IPS-18c (cell line): ENCODE measurements at regions not wholly inside any gene's neighbourhood (a gene's known extent, or its start where the extent isn't known, plus 50 kb on each side); places are given as distances from the start of the nearest gene placed in this dataset.
"Not testable (repeated sequence)": the region's sequence is repeated elsewhere in the genome, so short reads cannot be mapped to it uniquely, and the experiment has no call there.

Experiments used
- H3K4me3 ChIP-seq: 2 replicates; pipeline ENCODE4 v1.7.0; 2013; ENCODE audit warnings: low read depth, mild to moderate bottlenecking, low read length, moderate library complexity; ENCODE audit not compliant: insufficient read depth
- H3K9me3 ChIP-seq: one replicate; pipeline ENCODE4 v1.6.1; 2013; ENCODE audit warnings: mild to moderate bottlenecking, low read length, moderate library complexity; ENCODE audit not compliant: control insufficient read depth, insufficient read depth

GRCh38 chr13:75194717-75195462 is 287.1 kb downstream of the TBC1D4 start:
- no peaks in the 10 kb centered on the region for H3K9me3 ChIP-seq
- H3K4me3 ChIP-seq, result no peak overlapping the region

- H3K4me3 ChIP-seq, result no peak overlapping the region
- H3K9me3 ChIP-seq, result peaks cover 3% of the 10 kb centered on the region
These were observed 295.6 kb downstream of the TBC1D4 start for GRCh38 chr13:75186379-75186778.

GRCh38 chr13:75181906-75182305 is 300.1 kb downstream of the TBC1D4 start:
- H3K9me3 ChIP-seq, result peaks cover 3% of the 10 kb centered on the region
- H3K4me3 ChIP-seq, result no peak overlapping the region

- no peak overlapping the region for H3K4me3 ChIP-seq
- peaks cover 3% of the 10 kb centered on the region for H3K9me3 ChIP-seq
These were observed 301.0 kb downstream of the TBC1D4 start for GRCh38 chr13:75180805-75181455.

- Histone ChIP-seq H3K9me3 (no peaks in the 10 kb centered on the region), H3K4me3 (no peak overlapping the region)
These were observed 303.5 kb downstream of the TBC1D4 start for GRCh38 chr13:75178436-75178835.

GRCh38 chr13:75175575-75175974 is 306.4 kb downstream of the TBC1D4 start:
- peaks cover 2% of the 10 kb centered on the region for H3K9me3 ChIP-seq
- H3K4me3 ChIP-seq, result no peak overlapping the region

- not testable (repeated sequence) for H3K4me3 ChIP-seq
These were observed 306.9 kb downstream of the TBC1D4 start for GRCh38 chr13:75175097-75175496.

GRCh38 chr13:75174481-75174880 is 307.5 kb downstream of the TBC1D4 start:
- H3K9me3 ChIP-seq, result peaks cover 2% of the 10 kb centered on the region
- no peak overlapping the region for H3K4me3 ChIP-seq

More at GRCh38 chr13:75175097-75175496, 306.9 kb downstream of the TBC1D4 start:
- not testable (repeated sequence) for H3K9me3 ChIP-seq

GRCh38 chr13:75173457-75174356 is 308.3 kb downstream of the TBC1D4 start:
- H3K4me3 ChIP-seq, result no peak overlapping the region
- peaks cover 2% of the 10 kb centered on the region for H3K9me3 ChIP-seq

GRCh38 chr13:75170311-75170710 is 311.7 kb downstream of the TBC1D4 start:
- Histone ChIP-seq H3K4me3 (no peak overlapping the region), H3K9me3 (peaks cover 2% of the 10 kb centered on the region)

- Histone ChIP-seq H3K9me3 (no peaks in the 10 kb centered on the region), H3K4me3 (no peak overlapping the region)
These were observed 316.3 kb downstream of the TBC1D4 start for GRCh38 chr13:75165543-75166230.

GRCh38 chr13:75161804-75162203 is 320.2 kb downstream of the TBC1D4 start:
- H3K9me3 ChIP-seq, result no peaks in the 10 kb centered on the region
- no peak overlapping the region for H3K4me3 ChIP-seq

- no peaks in the 10 kb centered on the region for H3K9me3 ChIP-seq
These were observed 321.0 kb downstream of the TBC1D4 start for GRCh38 chr13:75160984-75161383.

GRCh38 chr13:75154331-75154730 is 327.6 kb downstream of the TBC1D4 start:
- H3K4me3 ChIP-seq, result no peak overlapping the region
- no peaks in the 10 kb centered on the region for H3K9me3 ChIP-seq

More at GRCh38 chr13:75160984-75161383, 321.0 kb downstream of the TBC1D4 start:
- H3K4me3 ChIP-seq, result no peak overlapping the region

- Histone ChIP-seq H3K9me3 (no peaks in the 10 kb centered on the region), H3K4me3 (no peak overlapping the region)
These were observed 328.1 kb downstream of the TBC1D4 start for GRCh38 chr13:75153834-75154233.

GRCh38 chr13:75153386-75153785 is 328.6 kb downstream of the TBC1D4 start:
- H3K9me3 ChIP-seq, result no peaks in the 10 kb centered on the region

GRCh38 chr13:75151081-75151643 is 330.8 kb downstream of the TBC1D4 start:
- Histone ChIP-seq H3K4me3 (no peak overlapping the region), H3K9me3 (no peaks in the 10 kb centered on the region)

More at GRCh38 chr13:75153386-75153785, 328.6 kb downstream of the TBC1D4 start:
- no peak overlapping the region for H3K4me3 ChIP-seq
